ENCODE measurements at regions not wholly inside any gene's neighbourhood (a gene's known extent, or its start where the extent isn't known, plus 50 kb on each side); places are given as distances from the start of the nearest gene placed in this dataset.

- H4K20me1 ChIP-seq (ENCODE audit: insufficient read depth) = no peaks in the 10 kb centered on the region
- H3K9ac ChIP-seq (ENCODE audit: low read length) = no peak overlapping the region
- intact Hi-C loops (cut with micrococcal nuclease) = no loop called here
- no peak overlapping the region for H3K27ac ChIP-seq (ENCODE audit: low read depth, low read length)
- CTCF ChIA-PET = no interaction called here
- no peaks in the 10 kb centered on the region for H3K36me3 ChIP-seq (ENCODE audit: control insufficient read depth in 1 of 2, insufficient read depth in 2 of 2, low read length in 2 of 2)
- H3K9me3 ChIP-seq (ENCODE audit: control insufficient read depth in 1 of 2, insufficient read depth in 1 of 2, low read depth in 1 of 2, low read length in 2 of 2) = no peaks in the 10 kb centered on the region
- RAD21 ChIA-PET (ENCODE audit: low non-redundant PET in 1 of 2, low total read pairs in 2 of 2, uncharacterized antibody in 2 of 2, unreplicated experiment in 2 of 2) = interaction anchor here in 1 of 2 experiments (0.7 kb wide), 1 partner anchor 370 kb away, joined by 3 read pairs; no protein-coding TSS in a partner anchor
- no peaks in the 10 kb centered on the region for H3K79me2 ChIP-seq (ENCODE audit: insufficient read depth, low read length)
- peaks cover 43% of the 10 kb centered on the region; the same call in 1 of the 2 replicates for H3K27me3 ChIP-seq (ENCODE audit: insufficient read depth, low read length)
- no TSS peak for BruUV-seq (replicated peaks)
- no peak overlapping the region for H3K4me2 ChIP-seq (ENCODE audit: low read length)
- no peaks in the 10 kb centered on the region for H3K4me1 ChIP-seq (ENCODE audit: control insufficient read depth in 1 of 2, insufficient read depth in 2 of 2, low read length in 2 of 2)
- TF ChIP-seq SRF (IDR thresholded peaks at IDR 0.05; ENCODE audit: low read depth) = no peak
- no peak for TF ChIP-seq POLR2A (IDR thresholded peaks at IDR 0.05; ENCODE audit: borderline replicate concordance, extremely low read depth, insufficient read depth, insufficient read length)
- no peak for TF ChIP-seq REST (IDR thresholded peaks at IDR 0.05; ENCODE audit: low read depth)
- no peak for TF ChIP-seq SIN3A (IDR thresholded peaks at IDR 0.05; ENCODE audit: low read depth)
- TF ChIP-seq ATF3 (IDR thresholded peaks at IDR 0.05) = no peak
- no peak for TF ChIP-seq FOSL1 (IDR thresholded peaks at IDR 0.05; ENCODE audit: low read depth)
- no peak for TF ChIP-seq EZH2phosphoT487 (IDR thresholded peaks at IDR 0.05; ENCODE audit: borderline replicate concordance)
- TF ChIP-seq YY1 (IDR thresholded peaks at IDR 0.05; ENCODE audit: extremely low read depth, insufficient replicate concordance, low read depth, low read length) = no peak
- TF ChIP-seq EZH2 (IDR thresholded peaks at IDR 0.05) = no peak
- TF ChIP-seq CTCF (IDR thresholded peaks at IDR 0.05 in 2 of 3, conservative IDR thresholded peaks at IDR 0.05 in 1 of 3; ENCODE audit: borderline replicate concordance in 1 of 3, insufficient read depth in 1 of 3, low read depth in 2 of 3, low read length in 2 of 3) = no peak; a peak in 1 of 6 replicates
- no peak for TF ChIP-seq ZFX (IDR thresholded peaks at IDR 0.05)
- no peak for TF ChIP-seq ZNF274 (IDR thresholded peaks at IDR 0.05; ENCODE audit: low read depth, low read length)
- TF ChIP-seq POLR2AphosphoS5 (IDR thresholded peaks at IDR 0.05; ENCODE audit: low read depth, low read length) = no peak
- POLR2A ChIA-PET = no interaction called here
- ATAC-seq (no peak), DNase-seq (ENCODE audit: low read depth, low spot score) (no peak)
- H3K9me2 ChIP-seq (ENCODE audit: insufficient read depth) = no peaks in the 10 kb centered on the region
- H3K4me3 ChIP-seq (replicated peaks in 1 of 2; ENCODE audit: low read depth in 1 of 2, low read length in 2 of 2) = no peak overlapping the region
- H2AFZ ChIP-seq (ENCODE audit: low read depth, low read length, poor library complexity, severe bottlenecking) = no peak overlapping the region
These were observed 315.6 kb upstream of the B3GAT1 start for GRCh38 chr11:134727636-134728035.

All from HCT116 (cell line).